CD4-positive, alpha-beta T cell treated with Interleukin-2 at 100 ng/mL for 4 hours (primary cell): ENCODE measurements at regions not wholly inside any gene's neighbourhood (a gene's known extent, or its start where the extent isn't known, plus 50 kb on each side); places are given as distances from the start of the nearest gene placed in this dataset.
"Not testable (repeated sequence)": the region's sequence is repeated elsewhere in the genome, so short reads cannot be mapped to it uniquely, and the experiment has no call there.

Experiments
- DNase-seq: peaks from one replicate; pipeline ENCODE4 v3.0.0-alpha.2; 2020; ENCODE audit warnings: low spot score

- DNase-seq: not testable (repeated sequence)
Measured at GRCh38 chr14:83298016-83298415, 1764.4 kb upstream of the SEL1L start.

DNA sequence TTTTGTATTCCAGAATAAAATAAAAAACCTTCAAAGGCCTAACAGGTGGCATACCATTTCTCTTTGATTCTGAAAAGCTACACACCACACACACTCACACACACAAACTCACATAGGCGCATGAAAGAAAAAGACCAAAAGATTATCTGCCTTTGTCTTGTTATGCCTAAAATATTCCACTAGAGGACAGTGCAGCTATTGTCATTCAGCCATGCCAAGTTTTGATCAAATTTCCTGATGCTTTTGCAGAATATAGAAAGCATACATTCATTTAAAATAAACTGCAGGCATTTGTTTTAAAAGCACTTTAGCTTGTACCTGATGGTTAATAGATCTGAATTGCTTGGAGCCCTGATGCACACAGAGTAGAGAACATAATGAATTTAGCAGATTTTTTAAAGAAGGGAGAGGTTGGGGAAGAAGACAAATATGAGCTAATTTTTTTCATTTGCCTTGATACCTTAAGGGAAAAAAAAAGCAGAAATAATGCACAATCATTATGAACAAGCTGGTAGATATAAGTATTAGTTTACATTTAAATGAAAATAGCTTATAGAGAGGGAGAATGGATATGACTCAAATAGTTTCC is 1766.9 kb upstream of the SEL1L start:
- no peak for DNase-seq

GRCh38 chr14:83301791-83302190 is 1768.1 kb upstream of the SEL1L start:
- DNase-seq: no peak

DNA sequence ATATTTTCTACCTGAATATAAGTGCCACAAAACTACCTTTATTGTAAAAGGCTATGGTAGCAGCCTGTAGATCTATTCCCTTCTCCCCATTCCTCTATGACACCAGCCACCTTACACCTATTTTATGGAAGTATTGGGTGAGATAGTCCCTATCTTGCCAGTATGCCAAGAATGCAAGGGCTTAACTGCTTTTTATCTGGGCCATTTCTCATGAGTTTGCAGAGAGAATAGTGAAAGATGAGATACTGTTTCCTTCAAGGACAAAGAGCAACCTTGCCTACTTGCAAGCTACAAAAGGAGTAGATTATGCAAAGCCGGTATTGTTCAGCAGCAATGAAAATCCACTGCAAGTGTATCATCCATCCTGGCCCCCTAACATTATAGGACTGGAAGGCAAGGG is 1775.6 kb upstream of the SEL1L start:
- no peak for DNase-seq

- no peak for DNase-seq
Measured at GRCh38 chr14:83309833-83310232, 1776.2 kb upstream of the SEL1L start.

GRCh38 chr14:83312511-83312910 is 1778.9 kb upstream of the SEL1L start:
- DNase-seq: no peak

DNA sequence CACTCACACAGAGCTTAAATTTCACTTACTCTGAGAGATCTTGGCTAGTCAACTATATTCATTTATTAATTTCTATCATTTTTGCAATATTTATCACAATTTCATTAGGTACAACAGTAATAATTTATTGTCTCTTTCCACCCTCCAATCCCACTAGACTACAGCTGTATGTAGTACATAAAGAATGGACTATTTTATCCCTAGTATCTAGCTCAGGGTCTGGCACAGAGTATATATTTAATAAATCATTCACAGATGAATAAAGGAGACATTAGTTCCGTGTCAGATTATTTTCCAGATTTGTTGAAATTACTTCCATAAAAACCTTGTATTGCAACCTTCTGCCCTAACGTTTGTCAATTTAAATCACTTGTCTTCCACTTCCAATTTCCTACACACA is 1781.1 kb upstream of the SEL1L start:
- DNase-seq: no peak

- no peak for DNase-seq
Measured at GRCh38 chr14:83316356-83316755, 1782.7 kb upstream of the SEL1L start.

DNA sequence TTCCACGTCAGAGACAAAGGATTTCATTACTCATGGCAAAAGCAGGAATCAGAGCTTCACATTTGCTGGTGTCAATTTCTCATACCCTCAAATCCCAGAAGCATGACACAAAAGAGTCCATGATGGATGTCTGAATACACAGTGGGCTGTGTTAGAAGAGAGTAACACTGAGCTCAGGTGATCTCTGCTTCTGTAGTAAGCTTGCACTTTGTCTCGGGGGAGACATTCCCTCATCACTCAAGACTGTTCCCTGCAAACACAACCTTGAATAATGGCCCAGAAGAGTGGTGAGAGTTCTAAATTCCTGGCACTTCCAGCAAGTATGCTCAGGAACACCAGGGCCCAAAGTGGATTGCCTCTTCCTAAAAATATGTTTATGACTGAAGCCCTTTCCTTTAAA is 1787.2 kb upstream of the SEL1L start:
- DNase-seq: no peak

GRCh38 chr14:83331513-83331912 is 1797.9 kb upstream of the SEL1L start:
- DNase-seq: no peak

- DNase-seq: no peak
Measured at GRCh38 chr14:83342590-83342989, 1808.9 kb upstream of the SEL1L start.

DNA sequence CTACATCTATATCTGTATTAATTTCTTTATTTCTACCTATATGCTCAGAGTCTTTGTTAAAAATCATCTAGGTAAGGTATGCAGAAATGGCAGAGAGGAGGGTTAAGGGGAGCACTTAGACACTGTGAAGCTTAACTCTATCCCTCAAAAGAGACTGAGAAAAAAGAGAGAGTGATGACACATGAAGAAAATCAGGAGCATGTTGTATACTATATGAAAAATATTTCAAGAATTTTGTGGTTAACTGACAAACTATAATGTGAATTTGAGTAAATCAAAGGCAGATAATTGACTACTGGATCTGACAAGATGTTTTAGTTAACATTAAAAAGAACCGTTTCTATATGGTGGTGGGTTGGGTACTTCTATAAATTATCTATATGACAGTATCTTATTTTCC is 1814.2 kb upstream of the SEL1L start:
- no peak for DNase-seq

DNA sequence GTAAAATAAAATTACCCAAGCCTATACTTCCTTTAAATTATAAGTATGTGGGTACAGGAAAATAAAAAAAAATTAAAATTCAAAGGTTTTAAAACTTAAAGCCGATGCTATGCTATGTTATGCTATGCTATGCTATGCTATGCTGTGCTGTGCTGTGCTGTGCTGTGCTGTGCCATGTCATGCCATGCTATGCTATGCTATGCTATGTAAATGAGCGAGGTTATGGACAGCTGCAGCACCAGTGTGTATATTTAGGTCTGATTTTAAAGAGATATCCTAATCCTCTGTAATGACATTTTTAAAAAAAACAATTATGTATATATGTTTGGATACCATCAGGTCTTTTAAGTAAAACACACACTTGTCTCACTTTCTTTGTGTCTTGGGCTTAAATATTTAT is 1822.0 kb upstream of the SEL1L start:
- no peak for DNase-seq

GRCh38 chr14:83356080-83356479 is 1822.4 kb upstream of the SEL1L start:
- DNase-seq: no peak

GRCh38 chr14:83372271-83372670 is 1838.6 kb upstream of the SEL1L start:
- no peak for DNase-seq

GRCh38 chr14:83379436-83379835 is 1845.8 kb upstream of the SEL1L start:
- no peak for DNase-seq

DNA sequence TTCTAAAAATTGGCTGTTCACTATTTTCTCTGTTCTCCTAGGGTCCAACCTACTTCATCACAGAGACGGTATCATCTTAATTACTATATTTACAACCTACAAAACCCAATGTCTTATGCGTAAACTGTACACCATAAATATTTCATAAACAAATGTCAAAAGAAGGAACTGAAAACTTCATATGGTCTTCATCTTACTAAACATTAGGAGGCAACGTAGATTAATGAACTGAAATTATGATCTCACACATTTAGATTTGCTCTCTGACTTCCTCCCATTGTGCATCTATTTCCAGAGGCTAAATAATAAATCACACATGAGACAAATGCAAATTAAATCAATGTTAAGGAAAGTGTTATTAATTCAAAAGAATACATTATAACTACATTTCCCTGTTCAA is 1850.6 kb upstream of the SEL1L start:
- no peak for DNase-seq

DNA sequence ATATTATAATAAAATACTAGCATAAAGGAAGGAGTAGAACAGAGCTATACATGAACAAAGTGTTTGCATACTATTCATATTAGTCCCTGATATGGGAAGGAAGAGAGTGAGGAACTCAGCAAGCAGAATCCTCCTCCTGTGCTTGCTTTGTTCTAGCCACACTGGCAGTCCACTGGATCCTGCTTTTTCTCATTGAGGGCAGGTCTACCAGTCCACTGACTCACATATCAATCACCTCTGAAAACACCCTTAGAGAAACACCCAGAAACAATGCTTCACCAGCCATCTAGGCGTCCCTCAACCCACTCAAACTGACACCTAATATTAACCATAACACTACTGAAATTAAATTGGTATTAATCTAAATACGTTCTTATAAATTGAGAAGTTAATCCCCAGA is 1861.7 kb upstream of the SEL1L start:
- no peak for DNase-seq

GRCh38 chr14:83416476-83416875 is 1882.8 kb upstream of the SEL1L start:
- DNase-seq: no peak

GRCh38 chr14:83419420-83419819 is 1885.8 kb upstream of the SEL1L start:
- no peak for DNase-seq

- DNase-seq: no peak
Measured at GRCh38 chr14:83421711-83422110, 1888.1 kb upstream of the SEL1L start.

DNA sequence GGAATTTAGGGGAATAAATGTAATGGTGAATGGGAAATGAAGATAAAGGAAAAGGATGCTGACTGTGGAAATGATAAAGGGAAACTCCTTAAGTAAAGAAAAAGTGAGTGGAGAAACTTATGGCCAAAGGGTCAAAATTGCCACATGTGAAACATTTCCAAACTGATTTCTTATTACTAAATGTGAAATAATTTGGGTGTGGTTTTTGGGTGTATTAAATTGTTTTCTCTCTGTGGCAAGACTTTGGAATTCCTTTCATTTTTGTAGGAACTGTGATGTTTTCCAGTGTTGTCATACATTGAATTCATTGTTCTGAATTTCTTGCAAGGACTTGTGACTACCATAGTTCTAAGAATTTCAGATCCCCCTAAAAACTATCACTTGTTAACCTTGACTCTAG is 1891.5 kb upstream of the SEL1L start:
- no peak for DNase-seq

- DNase-seq: no peak
Measured at GRCh38 chr14:83425706-83426105, 1892.1 kb upstream of the SEL1L start.

- no peak for DNase-seq
Measured at GRCh38 chr14:83433618-83434017, 1900.0 kb upstream of the SEL1L start.

DNA sequence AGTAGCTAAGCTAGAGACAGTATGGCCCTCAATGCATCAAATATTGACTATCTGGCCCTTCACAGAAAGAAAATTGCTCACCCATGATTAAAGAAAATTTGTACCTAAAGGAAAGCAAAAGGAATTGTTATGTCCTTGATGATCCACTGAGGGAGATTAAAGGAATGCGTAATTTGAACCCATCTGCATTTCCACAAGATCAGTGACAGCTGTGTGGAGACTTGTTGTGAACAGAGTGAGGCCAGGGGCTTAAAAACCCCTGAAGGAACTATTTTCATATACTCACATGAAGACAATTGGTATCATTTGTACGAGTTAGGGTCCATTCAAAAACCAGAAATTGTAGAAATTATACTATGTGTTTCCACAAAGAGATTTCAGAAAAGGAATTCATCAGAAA is 1908.1 kb upstream of the SEL1L start:
- no peak for DNase-seq
